Hepatocyte (in vitro differentiated cells): ENCODE measurements at regions not wholly inside any gene's neighbourhood (a gene's known extent, or its start where the extent isn't known, plus 50 kb on each side); places are given as distances from the start of the nearest gene placed in this dataset.

Source experiments
- CTCF ChIP-seq: fragments of 200-600 bp; sonication (generic); IDR thresholded peaks from 2 replicates; pipeline ENCODE4 v1.5.1; 2016; ENCODE audit warnings: antibody characterized with exemption, mild to moderate bottlenecking; ENCODE audit not compliant: poor library complexity
- EZH2phosphoT487 ChIP-seq: fragments of 200-600 bp; sonication (generic); IDR thresholded peaks from one replicate; pipeline ENCODE4 v1.6.1; 2018; ENCODE audit warnings: antibody characterized with exemption, mild to moderate bottlenecking, low read depth, moderate library complexity; ENCODE audit not compliant: unreplicated experiment, severe bottlenecking

- TF ChIP-seq CTCF (no peak), EZH2phosphoT487 (no peak)
Measured at GRCh38 chr2:8235419-8235818, 446.4 kb upstream of the ID2 start.
